ENCODE measurements at regions not wholly inside any gene's neighbourhood (a gene's known extent, or its start where the extent isn't known, plus 50 kb on each side); places are given as distances from the start of the nearest gene placed in this dataset.
"Not testable (repeated sequence)": the region's sequence is repeated elsewhere in the genome, so short reads cannot be mapped to it uniquely, and the experiment has no call there.

DNA sequence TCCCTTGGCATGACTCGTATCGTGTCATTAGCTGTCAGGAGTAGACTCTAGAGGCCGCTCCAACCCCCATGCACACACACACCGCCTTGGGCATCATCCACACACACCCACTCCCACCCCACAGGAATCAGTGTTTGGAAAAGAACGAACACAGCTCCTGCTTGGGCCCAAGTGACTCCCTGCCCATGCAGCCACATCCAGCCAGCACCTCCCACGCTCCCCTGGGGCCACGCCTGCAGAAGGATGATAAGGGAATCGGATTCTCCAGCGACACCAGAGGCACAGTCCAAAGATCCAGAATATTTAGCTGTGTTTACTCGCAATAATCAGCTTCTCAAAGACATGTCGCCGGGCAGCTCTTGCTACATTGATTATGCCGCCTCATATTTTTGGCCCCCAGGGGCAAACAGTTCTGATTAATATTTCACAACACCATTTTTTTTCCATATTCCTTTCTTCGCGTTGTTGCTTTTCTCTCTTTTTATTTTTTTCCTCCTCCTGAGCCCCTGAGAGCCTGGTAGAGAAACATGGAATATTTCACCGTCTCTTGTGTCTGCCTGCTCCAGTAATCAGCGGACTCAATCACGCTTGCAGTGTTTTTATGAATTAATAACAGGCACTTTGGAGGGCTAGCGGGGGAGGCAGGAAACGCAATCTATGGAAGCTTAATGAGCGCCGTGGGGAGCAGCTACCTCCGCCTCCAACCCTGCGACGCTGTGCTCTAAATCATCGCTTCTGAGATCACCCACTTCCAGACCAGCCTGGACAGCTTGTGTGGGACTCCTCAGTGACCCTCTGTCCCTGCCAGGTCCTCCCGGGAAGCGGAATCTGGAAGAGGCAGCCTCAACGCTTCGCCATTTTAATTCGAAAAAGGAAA, 221.4 kb downstream of the TLE3 start (continued):
- TF ChIP-seq RAD21 (conservative IDR thresholded peaks at IDR 0.05 in 1 of 2, IDR thresholded peaks at IDR 0.05 in 1 of 2) = no peak
- no peak for TF ChIP-seq POLR2A (IDR thresholded peaks at IDR 0.05; ENCODE audit: low read length)
- TF ChIP-seq, protein P1, sequence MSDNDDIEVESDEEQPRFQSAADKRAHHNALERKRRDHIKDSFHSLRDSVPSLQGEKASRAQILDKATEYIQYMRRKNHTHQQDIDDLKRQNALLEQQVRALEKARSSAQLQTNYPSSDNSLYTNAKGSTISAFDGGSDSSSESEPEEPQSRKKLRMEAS (IDR thresholded peaks at IDR 0.05) = no peak
- TF ChIP-seq HOXB5 (CRISPR knock-in tag; IDR thresholded peaks at IDR 0.05) = no peak
- TF ChIP-seq BHLHE40 (IDR thresholded peaks at IDR 0.05; ENCODE audit: low read depth, low read length) = no peak

DNA sequence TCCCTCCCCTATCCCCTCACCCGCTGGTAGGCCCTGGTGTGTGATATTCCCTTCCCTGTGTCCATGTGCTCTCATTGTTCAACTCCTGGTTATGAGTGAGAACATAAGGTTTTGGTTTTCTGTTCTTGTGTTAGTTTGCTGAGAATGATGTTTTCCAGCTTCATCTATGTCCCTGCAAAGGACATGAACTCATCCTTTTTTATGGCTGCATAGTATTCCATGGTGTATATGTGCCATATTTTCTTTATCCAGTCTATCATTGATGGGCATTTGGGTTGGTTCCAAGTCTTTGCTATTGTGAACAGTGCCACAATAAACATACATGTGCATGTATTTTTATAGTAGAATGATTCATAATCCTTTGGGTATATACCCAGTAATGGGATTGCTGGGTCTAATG, 217.8 kb downstream of the TLE3 start:
- ATAC-seq; H3K9me3 ChIP-seq; DNase-seq (ENCODE audit: low read depth in 1 of 2, low spot score in 1 of 2); POLR2A ChIA-PET; H3K4me3 ChIP-seq; FAIRE-seq; H3K4me2 ChIP-seq; H3K4me1 ChIP-seq; H3K27ac ChIP-seq: not testable (repeated sequence)
- CTCF ChIA-PET = interaction anchor here (1.1 kb wide), 1 partner anchor 955 kb away, joined by 3 read pairs; no protein-coding TSS in a partner anchor
- 25% methylated on average over 1 of the region's 1 CpG for WGBS (ENCODE audit: missing lambda C conversion rate)

DNA sequence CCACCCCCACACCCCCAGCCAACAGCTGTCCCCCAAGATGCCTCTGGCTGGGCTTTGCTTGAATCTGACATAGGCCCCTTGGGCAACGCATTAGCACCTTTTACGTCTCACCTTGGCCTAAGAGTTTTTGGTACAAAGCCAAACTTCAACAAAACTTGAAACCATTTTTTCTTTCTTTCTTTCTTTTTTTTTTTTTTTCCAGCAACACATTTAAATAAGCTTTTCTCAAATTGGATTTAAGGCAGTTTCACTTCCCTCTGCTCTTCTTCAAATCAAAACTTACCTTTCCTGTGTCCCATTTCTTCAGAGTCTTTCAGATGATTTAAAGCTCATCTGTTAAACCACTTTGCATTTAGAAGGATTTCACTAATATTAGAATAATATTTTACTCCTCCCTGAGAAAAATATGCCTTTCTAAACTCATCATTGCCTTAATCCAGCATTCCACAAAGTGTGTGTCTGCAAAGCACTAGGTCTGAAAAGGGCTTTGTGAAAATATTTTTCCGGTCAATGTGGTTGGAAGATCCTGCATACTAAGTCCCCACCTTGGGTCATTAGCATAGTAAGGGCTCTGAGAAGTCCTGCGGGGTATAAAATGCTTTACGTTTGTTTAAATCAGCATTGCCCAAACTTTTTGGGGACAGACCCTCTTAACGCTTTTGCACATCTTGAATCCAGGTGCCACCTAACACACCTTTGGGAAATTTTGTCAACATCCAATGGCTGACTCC, 217.0 kb downstream of the TLE3 start:
- ChIA-PET CTCF (interaction anchor here (0.6 to 1.1 kb wide), 3 partner anchors 70 to 956 kb away, joined by 3 to 4 read pairs (median 3); no protein-coding TSS in a partner anchor), POLR2A (no interaction called here)
- DNase-seq (ENCODE audit: low read depth in 1 of 2, low spot score in 1 of 2) (no peak), ATAC-seq (no peak), FAIRE-seq (no peak)
- no peak overlapping the region for H3K27ac ChIP-seq
- WGBS (ENCODE audit: missing lambda C conversion rate) = 67% methylated on average over 6 of the region's 6 CpGs
- no peak overlapping the region for H3K4me2 ChIP-seq
- H3K4me3 ChIP-seq = no peak overlapping the region
- H3K4me1 ChIP-seq = no peaks in the 10 kb centered on the region
- H3K9me3 ChIP-seq = no peaks in the 10 kb centered on the region
- no peak for TF ChIP-seq MAFK (IDR thresholded peaks at IDR 0.05; ENCODE audit: partially characterized antibody)
- TF ChIP-seq FOSL2 (IDR thresholded peaks at IDR 0.05) = no peak
- no peak for TF ChIP-seq FOSL2 (CRISPR knock-in tag; IDR thresholded peaks at IDR 0.05)
- TF ChIP-seq HOXB5 (CRISPR knock-in tag; IDR thresholded peaks at IDR 0.05) = no peak
- TF ChIP-seq, protein P2, sequence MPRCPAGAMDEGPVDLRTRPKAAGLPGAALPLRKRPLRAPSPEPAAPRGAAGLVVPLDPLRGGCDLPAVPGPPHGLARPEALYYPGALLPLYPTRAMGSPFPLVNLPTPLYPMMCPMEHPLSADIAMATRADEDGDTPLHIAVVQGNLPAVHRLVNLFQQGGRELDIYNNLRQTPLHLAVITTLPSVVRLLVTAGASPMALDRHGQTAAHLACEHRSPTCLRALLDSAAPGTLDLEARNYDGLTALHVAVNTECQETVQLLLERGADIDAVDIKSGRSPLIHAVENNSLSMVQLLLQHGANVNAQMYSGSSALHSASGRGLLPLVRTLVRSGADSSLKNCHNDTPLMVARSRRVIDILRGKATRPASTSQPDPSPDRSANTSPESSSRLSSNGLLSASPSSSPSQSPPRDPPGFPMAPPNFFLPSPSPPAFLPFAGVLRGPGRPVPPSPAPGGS (IDR thresholded peaks at IDR 0.05) = no peak
- no peak for TF ChIP-seq TP53 (CRISPR knock-in tag; IDR thresholded peaks at IDR 0.05)
- TF ChIP-seq MYC (IDR thresholded peaks at IDR 0.05; ENCODE audit: borderline replicate concordance, low read length) = no peak
- TF ChIP-seq TFCP2L1 (CRISPR knock-in tag; IDR thresholded peaks at IDR 0.05) = no peak
- no peak for TF ChIP-seq JUNB (IDR thresholded peaks at IDR 0.05)
- TF ChIP-seq RFX5 (IDR thresholded peaks at IDR 0.05) = no peak
- TF ChIP-seq NFE2L2 (conservative IDR thresholded peaks at IDR 0.05; ENCODE audit: low read length) = no peak
- TF ChIP-seq, protein P3, sequence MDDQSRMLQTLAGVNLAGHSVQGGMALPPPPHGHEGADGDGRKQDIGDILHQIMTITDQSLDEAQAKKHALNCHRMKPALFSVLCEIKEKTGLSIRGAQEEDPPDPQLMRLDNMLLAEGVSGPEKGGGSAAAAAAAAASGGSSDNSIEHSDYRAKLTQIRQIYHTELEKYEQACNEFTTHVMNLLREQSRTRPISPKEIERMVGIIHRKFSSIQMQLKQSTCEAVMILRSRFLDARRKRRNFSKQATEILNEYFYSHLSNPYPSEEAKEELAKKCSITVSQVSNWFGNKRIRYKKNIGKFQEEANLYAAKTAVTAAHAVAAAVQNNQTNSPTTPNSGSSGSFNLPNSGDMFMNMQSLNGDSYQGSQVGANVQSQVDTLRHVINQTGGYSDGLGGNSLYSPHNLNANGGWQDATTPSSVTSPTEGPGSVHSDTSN (IDR thresholded peaks at IDR 0.05) = no peak
- TF ChIP-seq MAZ (IDR thresholded peaks at IDR 0.05; ENCODE audit: borderline replicate concordance, low read depth, low read length) = no peak
- TF ChIP-seq HOXB13 (CRISPR knock-in tag; IDR thresholded peaks at IDR 0.05; ENCODE audit: low read depth) = no peak
- TF ChIP-seq NR3C1 (IDR thresholded peaks at IDR 0.05) = no peak
- TF ChIP-seq, protein P4, sequence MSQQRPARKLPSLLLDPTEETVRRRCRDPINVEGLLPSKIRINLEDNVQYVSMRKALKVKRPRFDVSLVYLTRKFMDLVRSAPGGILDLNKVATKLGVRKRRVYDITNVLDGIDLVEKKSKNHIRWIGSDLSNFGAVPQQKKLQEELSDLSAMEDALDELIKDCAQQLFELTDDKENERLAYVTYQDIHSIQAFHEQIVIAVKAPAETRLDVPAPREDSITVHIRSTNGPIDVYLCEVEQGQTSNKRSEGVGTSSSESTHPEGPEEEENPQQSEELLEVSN (IDR thresholded peaks at IDR 0.05; ENCODE audit: borderline replicate concordance, low read depth) = no peak
- TF ChIP-seq, protein P1 (IDR thresholded peaks at IDR 0.05) = no peak
- TF ChIP-seq KDM5A (IDR thresholded peaks at IDR 0.05) = no peak
- no peak for TF ChIP-seq JUN (IDR thresholded peaks at IDR 0.05)
- no peak for TF ChIP-seq ZSCAN20 (CRISPR knock-in tag; IDR thresholded peaks at IDR 0.05)
- TF ChIP-seq HEYL (CRISPR knock-in tag; IDR thresholded peaks at IDR 0.05) = no peak
